CD4-positive, CD25-positive, alpha-beta regulatory T cell (primary cell): ENCODE measurements at regions not wholly inside any gene's neighbourhood (a gene's known extent, or its start where the extent isn't known, plus 50 kb on each side); places are given as distances from the start of the nearest gene placed in this dataset.

Experiments used
- ATAC-seq, 2 donors: fragments of 150-1000 bp; cut with Tn5 transposase; one replicate each; pipeline ENCODE4 v1.10.0; 2021; ENCODE audit warnings: low read depth in 2 of 2, moderate number of reproducible peaks in 2 of 2, moderate library complexity in 1 of 2
- DNase-seq, 3 donors: peaks; one replicate each; pipeline versions ENCODE4 v3.0.0 to v3.0.0-alpha.2; 2012 to 2022; ENCODE audit warnings: mixed read lengths in 1 of 3
- H3K27ac ChIP-seq: one replicate; pipeline ENCODE4 v1.7.0; 2013; ENCODE audit warnings: mild to moderate bottlenecking, low read length; ENCODE audit not compliant: insufficient read depth, poor library complexity, severe bottlenecking
- H3K27me3 ChIP-seq: one replicate; pipeline ENCODE4 v1.7.0; 2013; ENCODE audit warnings: low read length; ENCODE audit not compliant: control insufficient read depth, insufficient read depth
- H3K36me3 ChIP-seq: one replicate; pipeline ENCODE4 v1.7.0; 2013; ENCODE audit warnings: mild to moderate bottlenecking, low read length, moderate library complexity; ENCODE audit not compliant: control insufficient read depth, insufficient read depth
- H3K4me1 ChIP-seq: 2 replicates; pipeline ENCODE4 v1.7.0; 2013; ENCODE audit warnings: mild to moderate bottlenecking, low read length; ENCODE audit not compliant: insufficient read depth, control insufficient read depth, poor library complexity, severe bottlenecking
- H3K4me3 ChIP-seq: one replicate; pipeline ENCODE4 v1.7.0; 2013; ENCODE audit warnings: low read depth, mild to moderate bottlenecking, low read length, moderate library complexity
- H3K9me3 ChIP-seq, 2 experiments: 1 replicate in 1 of 2; 2 replicates in 1 of 2; pipeline ENCODE4 v1.7.0; 2013; ENCODE audit warnings: low read length in 2 of 2, mild to moderate bottlenecking in 1 of 2, moderate library complexity in 1 of 2; ENCODE audit not compliant: control insufficient read depth in 2 of 2
- H3K27ac Mint-ChIP-seq, 3 donors: one replicate each; pipeline ENCODE4 v1.8.0; 2020 to 2022; ENCODE audit warnings: mild to moderate bottlenecking in 3 of 3, mixed read lengths in 3 of 3, moderate library complexity in 2 of 3
- H3K27me3 Mint-ChIP-seq: one replicate; pipeline ENCODE4 v1.8.0; 2022; ENCODE audit warnings: mild to moderate bottlenecking, mixed read lengths
- H3K36me3 Mint-ChIP-seq: one replicate; pipeline ENCODE4 v1.8.0; 2020; ENCODE audit warnings: mixed read lengths
- H3K4me1 Mint-ChIP-seq, 4 donors: one replicate each; pipeline ENCODE4 v1.8.0; 2020 to 2022; ENCODE audit warnings: mixed read lengths in 4 of 4, mild to moderate bottlenecking in 1 of 4
- H3K4me3 Mint-ChIP-seq, 4 donors: one replicate each; pipeline ENCODE4 v1.8.0; 2020 to 2022; ENCODE audit warnings: mild to moderate bottlenecking in 4 of 4, mixed read lengths in 4 of 4, moderate library complexity in 3 of 4
- H3K9me3 Mint-ChIP-seq, 7 donors: one replicate each; pipeline ENCODE4 v1.8.0; 2020 to 2022; ENCODE audit warnings: mixed read lengths in 7 of 7, mild to moderate bottlenecking in 3 of 7, moderate library complexity in 2 of 7

GRCh38 chr2:15688924-15689568, 97.4 kb downstream of the DDX1 start:
- Mint-ChIP-seq H3K27ac (no peak overlapping the region), H3K4me1 (no peaks in the 10 kb centered on the region), H3K36me3 (no peaks in the 10 kb centered on the region), H3K27me3 (no peaks in the 10 kb centered on the region), H3K9me3 (no peaks in the 10 kb centered on the region), H3K4me3 (no peak overlapping the region)
- Histone ChIP-seq H3K27ac (no peak overlapping the region), H3K36me3 (no peaks in the 10 kb centered on the region), H3K9me3 (no peaks in the 10 kb centered on the region), H3K27me3 (no peaks in the 10 kb centered on the region), H3K4me3 (no peak overlapping the region), H3K4me1 (no peaks in the 10 kb centered on the region)
- DNase-seq (no peak), ATAC-seq (no peak)

GRCh38 chr2:15689654-15690053, 98.0 kb downstream of the DDX1 start:
- Histone ChIP-seq H3K4me3 (no peak overlapping the region), H3K27ac (no peak overlapping the region), H3K36me3 (no peaks in the 10 kb centered on the region), H3K9me3 (no peaks in the 10 kb centered on the region), H3K27me3 (no peaks in the 10 kb centered on the region), H3K4me1 (no peaks in the 10 kb centered on the region)
- Mint-ChIP-seq H3K36me3 (no peaks in the 10 kb centered on the region), H3K4me3 (no peak overlapping the region), H3K4me1 (no peaks in the 10 kb centered on the region), H3K9me3 (no peaks in the 10 kb centered on the region), H3K27me3 (no peaks in the 10 kb centered on the region), H3K27ac (no peak overlapping the region)
- DNase-seq (no peak), ATAC-seq (no peak)

- DNase-seq, result no peak
- no peaks in the 10 kb centered on the region for H3K9me3 ChIP-seq
- no peaks in the 10 kb centered on the region for H3K4me1 ChIP-seq
- H3K36me3 ChIP-seq, result no peaks in the 10 kb centered on the region
- no peaks in the 10 kb centered on the region for H3K27me3 Mint-ChIP-seq
- no peak overlapping the region for H3K4me3 ChIP-seq
- no peaks in the 10 kb centered on the region for H3K4me1 Mint-ChIP-seq
- H3K27me3 ChIP-seq, result no peaks in the 10 kb centered on the region
- no peak overlapping the region for H3K4me3 Mint-ChIP-seq
- no peaks in the 10 kb centered on the region for H3K36me3 Mint-ChIP-seq
- ATAC-seq, result no peak
- H3K27ac Mint-ChIP-seq, result no peak overlapping the region
- no peak overlapping the region for H3K27ac ChIP-seq
- H3K9me3 Mint-ChIP-seq, result no peaks in the 10 kb centered on the region
Measured at GRCh38 chr2:15691586-15692310, 100.1 kb downstream of the DDX1 start.

- no peak overlapping the region for H3K4me3 Mint-ChIP-seq
- Histone ChIP-seq H3K4me3 (no peak overlapping the region), H3K9me3 (no peaks in the 10 kb centered on the region), H3K36me3 (no peaks in the 10 kb centered on the region), H3K27me3 (no peaks in the 10 kb centered on the region), H3K27ac (no peak overlapping the region), H3K4me1 (no peaks in the 10 kb centered on the region)
- H3K4me1 Mint-ChIP-seq, result no peaks in the 10 kb centered on the region
- no peak for ATAC-seq
- H3K27me3 Mint-ChIP-seq, result no peaks in the 10 kb centered on the region
- H3K9me3 Mint-ChIP-seq, result no peaks in the 10 kb centered on the region
- H3K27ac Mint-ChIP-seq, result no peak overlapping the region
- H3K36me3 Mint-ChIP-seq, result no peaks in the 10 kb centered on the region
- no peak for DNase-seq
Measured at GRCh38 chr2:15692551-15693377, 101.1 kb downstream of the DDX1 start.

GRCh38 chr2:15693382-15693781, 101.7 kb downstream of the DDX1 start:
- Histone ChIP-seq H3K36me3 (no peaks in the 10 kb centered on the region), H3K27me3 (no peaks in the 10 kb centered on the region), H3K4me1 (no peaks in the 10 kb centered on the region), H3K9me3 (no peaks in the 10 kb centered on the region), H3K4me3 (no peak overlapping the region), H3K27ac (no peak overlapping the region)
- no peaks in the 10 kb centered on the region for H3K9me3 Mint-ChIP-seq
- H3K4me3 Mint-ChIP-seq, result no peak overlapping the region
- H3K27me3 Mint-ChIP-seq, result no peaks in the 10 kb centered on the region
- no peak overlapping the region for H3K27ac Mint-ChIP-seq
- no peaks in the 10 kb centered on the region for H3K4me1 Mint-ChIP-seq
- ATAC-seq (no peak), DNase-seq (no peak)
- no peaks in the 10 kb centered on the region for H3K36me3 Mint-ChIP-seq

- no peak for ATAC-seq
- no peak overlapping the region for H3K27ac ChIP-seq
- H3K36me3 Mint-ChIP-seq, result no peaks in the 10 kb centered on the region
- no peak for DNase-seq
- H3K9me3 Mint-ChIP-seq, result no peaks in the 10 kb centered on the region
- H3K4me1 ChIP-seq, result no peaks in the 10 kb centered on the region
- H3K4me1 Mint-ChIP-seq, result no peaks in the 10 kb centered on the region
- no peaks in the 10 kb centered on the region for H3K9me3 ChIP-seq
- no peak overlapping the region for H3K27ac Mint-ChIP-seq
- no peaks in the 10 kb centered on the region for H3K36me3 ChIP-seq
- no peaks in the 10 kb centered on the region for H3K27me3 ChIP-seq
- H3K4me3 Mint-ChIP-seq, result no peak overlapping the region
- no peaks in the 10 kb centered on the region for H3K27me3 Mint-ChIP-seq
- H3K4me3 ChIP-seq, result no peak overlapping the region
Measured at GRCh38 chr2:15693926-15694588, 102.4 kb downstream of the DDX1 start.

- Mint-ChIP-seq H3K27me3 (no peaks in the 10 kb centered on the region), H3K9me3 (peaks cover 0 to 2% (median 0%) of the 10 kb centered on the region in 7 donors), H3K27ac (no peak overlapping the region), H3K4me1 (no peaks in the 10 kb centered on the region), H3K36me3 (no peaks in the 10 kb centered on the region), H3K4me3 (no peak overlapping the region)
- no peaks in the 10 kb centered on the region for H3K27me3 ChIP-seq
- ATAC-seq (no peak), DNase-seq (no peak)
- no peaks in the 10 kb centered on the region for H3K9me3 ChIP-seq
- H3K4me3 ChIP-seq, result no peak overlapping the region
- H3K36me3 ChIP-seq, result no peaks in the 10 kb centered on the region
- no peak overlapping the region for H3K27ac ChIP-seq
- H3K4me1 ChIP-seq, result no peaks in the 10 kb centered on the region
Measured at GRCh38 chr2:15694589-15694986, 102.9 kb downstream of the DDX1 start.
